Fibroblast of lung (primary cell): ENCODE measurements at regions not wholly inside any gene's neighbourhood (a gene's known extent, or its start where the extent isn't known, plus 50 kb on each side); places are given as distances from the start of the nearest gene placed in this dataset.

Source experiments
- DNase-seq, 2 donors: peaks; one replicate each; pipeline versions ENCODE4 v3.0.0 to v3.0.0-alpha.2; 2010; ENCODE audit warnings: low read depth in 2 of 2
- H2AFZ ChIP-seq: 2 replicates; pipeline ENCODE4 v1.5.1; 2012; ENCODE audit warnings: low read length, control low read depth, inconsistent platforms
- H3K27ac ChIP-seq: 2 replicates; pipeline ENCODE4 v1.5.1; 2011; ENCODE audit warnings: low read length, control low read depth; ENCODE audit not compliant: insufficient read depth
- H3K27me3 ChIP-seq: 2 replicates; pipeline ENCODE4 v1.5.1; 2011; ENCODE audit warnings: mild to moderate bottlenecking, low read length; ENCODE audit not compliant: control insufficient read depth, insufficient read depth
- H3K36me3 ChIP-seq: 2 replicates; pipeline ENCODE4 v1.5.1; 2011; ENCODE audit warnings: low read length; ENCODE audit not compliant: control insufficient read depth, insufficient read depth
- H3K4me1 ChIP-seq: 2 replicates; pipeline ENCODE4 v1.5.1; 2011; ENCODE audit warnings: low read length; ENCODE audit not compliant: control insufficient read depth, insufficient read depth; ENCODE audit errors: extremely low read depth
- H3K4me2 ChIP-seq: 2 replicates; pipeline ENCODE4 v1.5.1; 2011; ENCODE audit warnings: low read length, control low read depth; ENCODE audit not compliant: insufficient read depth; ENCODE audit errors: extremely low read depth
- H3K4me3 ChIP-seq, 4 experiments: fragments of 200-600 bp in 1 of 4; sonication (generic) in 1 of 4; replicated peaks in 1 of 4; 2 replicates each; pipeline ENCODE4 v1.5.1; 2011 to 2016; ENCODE audit warnings: low read length in 4 of 4, low read depth in 3 of 4, mild to moderate bottlenecking in 3 of 4, control low read depth in 2 of 4, inconsistent platforms in 1 of 4, mixed read lengths in 1 of 4; ENCODE audit not compliant: insufficient read depth in 1 of 4; ENCODE audit errors: control extremely low read depth in 1 of 4
- H3K79me2 ChIP-seq: 2 replicates; pipeline ENCODE4 v1.5.1; 2012; ENCODE audit warnings: mild to moderate bottlenecking, low read length, inconsistent platforms; ENCODE audit not compliant: control insufficient read depth, insufficient read depth
- H3K9ac ChIP-seq: 2 replicates; pipeline ENCODE4 v1.5.1; 2011; ENCODE audit warnings: mild to moderate bottlenecking, low read length, control low read depth; ENCODE audit not compliant: insufficient read depth
- H3K9me3 ChIP-seq: 2 replicates; pipeline ENCODE4 v1.5.1; 2012; ENCODE audit warnings: low read depth, low read length; ENCODE audit not compliant: control insufficient read depth, insufficient read depth
- H4K20me1 ChIP-seq: 2 replicates; pipeline ENCODE4 v1.5.1; 2011; ENCODE audit warnings: low read length; ENCODE audit not compliant: control insufficient read depth, insufficient read depth; ENCODE audit errors: extremely low read depth
- CTCF ChIP-seq, 2 donors: IDR thresholded peaks in 1 of 2; conservative IDR thresholded peaks in 1 of 2; 1 replicate in 1 of 2; 2 replicates in 1 of 2; pipeline ENCODE4 v1.5.1; 2011 to 2012; ENCODE audit warnings: low read length in 2 of 2, control low read depth in 1 of 2, inconsistent platforms in 1 of 2, low read depth in 1 of 2, mild to moderate bottlenecking in 1 of 2
- EZH2 ChIP-seq: IDR thresholded peaks from 2 replicates; pipeline ENCODE4 v1.5.1; 2012; ENCODE audit warnings: low read length, control low read depth, mild to moderate bottlenecking; ENCODE audit errors: missing control alignments

GRCh38 chr7:136074843-136075242, 97.7 kb upstream of the MTPN start:
- H3K27ac ChIP-seq: no peak overlapping the region
- H3K4me2 ChIP-seq: no peak overlapping the region
- no peak for DNase-seq
- H3K9ac ChIP-seq: no peak overlapping the region
- no peak overlapping the region for H3K4me3 ChIP-seq
- no peaks in the 10 kb centered on the region for H3K27me3 ChIP-seq
- H3K9me3 ChIP-seq: no peaks in the 10 kb centered on the region
- no peaks in the 10 kb centered on the region for H4K20me1 ChIP-seq
- H3K4me1 ChIP-seq: no peaks in the 10 kb centered on the region
- H3K36me3 ChIP-seq: no peaks in the 10 kb centered on the region
- no peaks in the 10 kb centered on the region for H3K79me2 ChIP-seq
- TF ChIP-seq CTCF (conservative IDR thresholded peaks at IDR 0.05 in 1 of 2, IDR thresholded peaks at IDR 0.05 in 1 of 2; ENCODE audit: low read depth in 1 of 2, low read length in 2 of 2) (no peak), EZH2 (no peak)
- H2AFZ ChIP-seq: no peak overlapping the region

GRCh38 chr7:136072447-136072846, 95.3 kb upstream of the MTPN start:
- Histone ChIP-seq H3K4me2 (no peak overlapping the region), H3K9me3 (no peaks in the 10 kb centered on the region), H3K79me2 (no peaks in the 10 kb centered on the region), H2AFZ (no peak overlapping the region), H3K4me3 (no peak overlapping the region), H3K27ac (no peak overlapping the region), H3K9ac (no peak overlapping the region), H4K20me1 (no peaks in the 10 kb centered on the region), H3K4me1 (no peaks in the 10 kb centered on the region), H3K36me3 (no peaks in the 10 kb centered on the region), H3K27me3 (no peaks in the 10 kb centered on the region)
- no peak for TF ChIP-seq EZH2
- DNase-seq: no peak

GRCh38 chr7:136070736-136071505, 93.8 kb upstream of the MTPN start:
- no peak overlapping the region for H3K9ac ChIP-seq
- TF ChIP-seq EZH2 (no peak), CTCF (conservative IDR thresholded peaks at IDR 0.05 in 1 of 2, IDR thresholded peaks at IDR 0.05 in 1 of 2; ENCODE audit: low read depth in 1 of 2, low read length in 2 of 2) (no peak)

More at GRCh38 chr7:136070736-136071505, 93.8 kb upstream of the MTPN start:
- Histone ChIP-seq H3K4me3 (no peak overlapping the region), H3K9me3 (no peaks in the 10 kb centered on the region), H3K27ac (no peak overlapping the region), H4K20me1 (no peaks in the 10 kb centered on the region), H3K27me3 (no peaks in the 10 kb centered on the region), H3K4me2 (no peak overlapping the region), H3K36me3 (no peaks in the 10 kb centered on the region), H2AFZ (no peak overlapping the region), H3K4me1 (no peaks in the 10 kb centered on the region), H3K79me2 (no peaks in the 10 kb centered on the region)
- DNase-seq: peak in 1 of 2 donors; percentile 4
